GM19099 (cell line): ENCODE measurements at regions not wholly inside any gene's neighbourhood (a gene's known extent, or its start where the extent isn't known, plus 50 kb on each side); places are given as distances from the start of the nearest gene placed in this dataset.

Experiments
- POLR2A ChIP-seq: IDR thresholded peaks from 3 replicates; pipeline ENCODE4 v1.6.1; 2011; ENCODE audit warnings: low read depth; ENCODE audit not compliant: insufficient read length; ENCODE audit errors: extremely low read depth

GRCh38 chr16:85359147-85359822, 247.0 kb upstream of the CIBAR2 start:
- no peak for TF ChIP-seq POLR2A

DNA sequence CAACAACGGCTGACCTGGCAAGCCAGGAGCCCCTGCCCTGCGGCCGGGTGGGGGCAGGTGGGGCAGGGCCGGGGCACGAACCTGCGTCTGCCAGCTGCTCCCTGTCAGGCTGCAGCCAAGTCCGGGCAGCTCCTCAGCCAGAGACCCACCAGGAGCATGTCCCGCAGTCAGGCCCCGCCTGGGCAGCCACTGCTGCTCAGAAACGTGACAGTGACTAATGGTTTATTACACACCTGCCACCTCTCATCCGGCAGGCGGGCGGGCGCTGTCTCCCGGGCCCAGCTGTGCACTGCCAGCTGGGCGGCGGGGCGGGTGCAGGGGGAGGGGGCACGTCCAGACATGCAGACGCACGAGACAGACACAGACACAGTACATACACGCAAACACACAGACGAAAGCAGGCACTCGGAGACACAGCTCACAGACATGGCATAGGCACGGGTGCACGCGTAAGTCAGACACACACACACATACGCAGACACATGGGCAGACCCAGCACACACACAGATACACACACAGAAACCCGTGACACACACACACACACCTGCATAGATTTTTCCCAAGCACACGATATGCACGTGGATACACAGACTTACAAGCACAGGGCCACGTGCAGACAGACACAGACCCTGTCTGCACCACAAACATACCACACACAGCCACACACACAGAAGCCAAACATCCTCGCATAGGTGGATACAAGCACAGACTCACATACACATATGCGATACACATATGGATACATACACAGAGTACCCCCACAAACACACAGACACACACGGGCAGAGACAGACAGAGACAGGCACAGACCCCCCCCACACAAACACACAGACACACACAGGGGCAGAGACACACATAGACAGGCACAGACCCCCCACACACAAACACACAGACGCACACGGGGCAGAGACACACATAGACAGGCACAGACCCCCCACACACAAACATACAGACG, 248.3 kb upstream of the CIBAR2 start:
- TF ChIP-seq POLR2A = no peak

- TF ChIP-seq POLR2A = no peak
Observed at GRCh38 chr16:85361441-85362118, 249.3 kb upstream of the CIBAR2 start.

DNA sequence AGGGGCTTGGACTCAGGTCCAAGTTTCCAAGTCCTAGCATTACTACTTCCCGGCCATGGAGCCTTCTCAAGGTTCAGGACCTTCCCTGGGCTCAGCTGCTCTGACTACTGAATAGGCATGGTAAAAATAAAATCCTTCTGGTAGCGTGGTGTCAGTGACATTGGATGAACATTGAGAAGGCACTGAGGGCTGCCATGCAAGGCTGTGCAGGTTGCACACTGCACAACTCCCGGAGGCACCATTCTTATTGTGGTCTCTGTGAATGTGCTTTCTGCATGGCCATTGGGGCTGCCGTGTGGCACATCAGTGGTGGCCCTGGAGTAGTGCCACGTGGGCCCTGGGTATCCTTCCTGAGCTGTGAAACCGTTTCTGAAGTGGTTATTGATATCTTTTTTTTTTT, 250.2 kb upstream of the CIBAR2 start:
- TF ChIP-seq POLR2A = no peak

DNA sequence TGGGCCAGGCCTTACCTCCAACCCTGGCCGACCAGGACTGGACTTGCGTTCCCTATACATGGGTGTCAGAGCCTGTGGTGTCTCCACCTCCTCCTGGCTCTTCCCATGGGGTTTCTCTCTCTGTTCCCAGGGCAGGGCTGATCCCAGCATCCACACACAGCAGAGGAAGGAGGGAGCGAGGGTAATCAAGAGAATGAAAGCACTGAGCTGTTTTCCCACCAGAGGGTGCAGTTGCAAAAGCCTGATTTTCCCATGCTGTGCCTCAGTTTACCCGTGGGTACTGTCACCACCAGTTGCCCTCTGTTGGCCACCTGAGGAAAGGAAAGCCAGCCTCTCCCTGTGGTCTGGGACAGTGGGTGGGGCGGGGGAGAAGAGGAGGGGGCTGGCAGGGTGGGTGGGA, 249.7 kb upstream of the GSE1 start:
- TF ChIP-seq POLR2A = no peak

GRCh38 chr16:85363881-85364280, 249.2 kb upstream of the GSE1 start:
- no peak for TF ChIP-seq POLR2A

DNA sequence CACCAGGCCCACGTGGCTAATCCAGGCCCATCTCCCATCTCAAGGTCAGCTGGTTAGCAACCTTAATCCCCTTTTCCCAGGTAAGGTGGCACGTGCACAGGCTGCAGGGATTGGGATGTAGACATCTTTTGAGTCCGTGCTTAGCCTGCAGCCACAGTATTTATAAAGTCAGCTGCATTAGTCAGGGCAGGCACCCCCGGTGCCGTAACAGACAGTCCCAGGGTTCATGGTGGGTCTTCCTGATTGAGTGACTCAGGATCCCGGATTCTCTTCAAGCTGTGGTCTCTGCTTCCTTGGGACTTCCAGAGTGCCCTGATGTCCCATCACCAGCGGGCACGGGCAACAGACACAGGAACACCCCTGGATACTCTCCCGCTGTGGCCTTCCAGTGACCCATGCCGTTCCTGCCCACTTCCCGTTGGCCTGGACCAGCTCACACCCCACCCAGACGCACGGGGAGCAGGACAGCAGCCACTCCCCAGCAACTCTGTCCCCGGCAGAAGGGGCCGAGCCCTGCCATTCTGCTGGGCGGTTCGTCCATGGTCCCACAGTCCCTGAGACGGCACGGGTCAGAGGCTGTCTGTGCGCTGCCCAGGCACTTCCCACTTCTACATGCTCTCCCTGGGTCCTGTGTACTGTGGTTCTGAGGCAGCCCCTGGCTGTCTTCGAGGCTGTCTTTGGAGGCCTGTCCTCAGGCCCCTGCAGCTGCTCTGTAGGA, 248.6 kb upstream of the GSE1 start:
- no peak for TF ChIP-seq POLR2A

DNA sequence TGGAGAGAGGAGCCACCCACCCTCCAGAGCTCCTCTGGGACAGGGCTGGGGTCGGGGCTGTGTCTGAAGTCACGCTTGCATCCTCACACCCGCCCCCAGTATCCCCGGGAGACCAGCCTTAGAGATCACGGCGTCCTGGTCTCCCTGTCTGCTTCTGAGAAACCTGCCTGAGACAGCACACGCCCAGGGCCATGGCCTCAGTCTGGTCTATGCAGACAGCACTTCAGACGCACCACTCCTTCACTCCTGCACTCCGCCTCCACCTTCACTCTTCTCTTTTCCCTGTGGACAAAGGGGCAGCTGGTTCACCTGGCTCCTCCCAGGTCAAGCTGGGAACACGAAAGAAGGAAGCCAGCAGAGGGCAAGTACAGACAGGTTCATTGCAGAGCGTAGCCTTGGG, 248.0 kb upstream of the GSE1 start:
- no peak for TF ChIP-seq POLR2A

- TF ChIP-seq POLR2A = no peak
Observed at GRCh38 chr16:85366031-85366763, 246.9 kb upstream of the GSE1 start.

DNA sequence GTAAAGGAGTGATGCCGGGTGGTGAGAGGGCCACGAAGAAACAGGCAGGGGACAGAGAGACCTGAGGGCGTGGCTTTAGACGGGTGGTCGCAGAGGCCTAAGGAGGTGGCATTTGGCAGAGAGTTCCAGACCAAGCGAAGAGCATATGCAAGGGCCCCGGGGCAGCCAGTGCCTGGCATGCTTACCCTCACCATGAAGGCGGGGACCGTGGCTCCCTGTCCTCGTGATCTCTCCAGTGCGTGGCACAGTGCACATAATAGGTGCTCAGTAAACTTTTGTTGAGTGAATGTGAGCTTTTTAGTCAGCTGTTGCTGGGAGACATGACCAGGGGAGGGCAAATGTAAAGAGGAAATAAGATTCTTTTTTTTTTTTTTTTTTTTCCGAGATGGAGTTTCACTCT, 245.6 kb upstream of the GSE1 start:
- TF ChIP-seq POLR2A = no peak

- no peak for TF ChIP-seq POLR2A
Observed at GRCh38 chr16:85369060-85369459, 244.1 kb upstream of the GSE1 start.

DNA sequence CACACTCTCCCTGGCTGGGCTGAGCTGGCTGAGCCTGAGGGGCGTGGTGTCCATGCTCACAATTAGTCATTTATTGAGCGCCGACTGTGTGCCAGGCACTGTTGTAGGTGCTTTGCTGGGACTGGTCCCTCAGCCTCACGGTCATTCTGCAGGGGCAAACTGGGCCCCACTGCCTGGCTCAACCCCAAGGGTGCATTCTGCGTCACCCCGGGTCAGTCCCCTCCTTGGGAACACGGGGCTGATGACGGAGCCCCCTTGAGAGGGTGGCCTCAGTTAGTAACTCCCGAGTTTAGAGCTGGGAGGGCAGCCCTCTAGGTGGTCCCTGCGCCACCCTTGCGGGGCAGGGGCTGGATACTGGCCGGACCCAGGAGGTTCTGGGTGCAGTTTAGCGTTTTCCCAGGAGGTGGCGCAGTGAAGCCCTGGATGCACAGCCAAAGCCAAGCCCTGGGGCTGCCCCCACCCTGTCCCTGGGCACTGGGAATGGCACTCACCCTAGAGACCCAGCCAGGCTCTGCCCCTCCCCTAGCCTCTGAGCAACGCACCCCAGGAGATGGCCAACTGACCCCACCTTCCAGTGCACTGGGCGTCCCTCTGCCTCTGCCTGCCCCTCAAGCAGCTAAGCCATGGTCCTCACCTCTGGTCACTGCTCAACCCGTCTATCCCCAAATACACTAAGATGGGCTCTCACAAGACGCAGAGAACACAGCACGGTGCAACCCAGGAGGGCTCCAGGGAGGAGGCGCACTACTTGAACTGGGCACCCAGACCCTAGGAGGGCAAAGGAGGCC, 243.2 kb upstream of the GSE1 start:
- no peak for TF ChIP-seq POLR2A

DNA sequence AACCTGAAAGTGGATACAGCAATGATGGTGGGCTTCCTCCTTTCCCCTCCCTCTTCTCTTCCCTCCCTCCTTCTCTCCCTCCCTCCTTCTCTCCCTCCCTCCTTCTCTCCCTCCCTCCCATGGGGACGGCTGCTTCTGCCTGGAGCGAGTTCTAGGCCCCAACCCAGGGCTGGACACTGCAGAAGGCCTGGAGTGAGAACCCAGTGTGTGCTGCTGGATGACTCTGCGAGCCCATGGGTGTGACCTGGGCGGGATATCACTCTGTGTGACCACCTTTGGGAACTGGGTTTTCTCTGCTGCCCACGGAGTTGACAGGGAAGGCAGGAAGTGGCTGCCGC, 242.6 kb upstream of the GSE1 start:
- TF ChIP-seq POLR2A = no peak
